Activated CD4-positive, alpha-beta T cell treated with anti-CD3 and anti-CD28 coated beads, Interleukin-2, amount 50 U/mL, for 48 hours (primary cell): ENCODE measurements at regions not wholly inside any gene's neighbourhood (a gene's known extent, or its start where the extent isn't known, plus 50 kb on each side); places are given as distances from the start of the nearest gene placed in this dataset.
"Not testable (repeated sequence)": the region's sequence is repeated elsewhere in the genome, so short reads cannot be mapped to it uniquely, and the experiment has no call there.

Experiments
- DNase-seq, 2 experiments: peaks; one replicate each; pipeline ENCODE4 v3.0.0-alpha.2; 2020

GRCh38 chr18:21928925-21929324, 188.3 kb downstream of the MIB1 start:
- no peak for DNase-seq

DNA sequence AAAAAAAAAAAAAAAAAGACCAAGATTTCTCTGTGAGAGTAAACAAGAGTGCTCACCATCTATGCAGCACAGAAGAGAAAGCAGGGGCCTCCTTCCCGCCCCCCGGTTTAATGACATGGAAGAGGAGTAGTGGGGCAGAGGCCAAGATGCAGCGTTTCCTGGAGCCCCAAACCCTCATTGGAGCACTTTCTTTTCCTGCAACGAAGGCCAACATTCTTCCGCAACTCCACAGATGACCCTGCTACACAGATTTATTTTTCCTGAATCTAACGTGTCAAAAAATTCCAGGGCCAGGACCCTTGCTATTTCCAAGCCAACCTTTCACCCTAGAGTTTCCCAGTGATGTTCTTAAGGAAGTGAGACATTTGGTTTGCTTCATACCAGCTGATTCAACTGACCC, 189.6 kb downstream of the MIB1 start:
- no peak for DNase-seq

GRCh38 chr18:21933931-21934765, 193.6 kb downstream of the MIB1 start:
- DNase-seq: no peak

DNA sequence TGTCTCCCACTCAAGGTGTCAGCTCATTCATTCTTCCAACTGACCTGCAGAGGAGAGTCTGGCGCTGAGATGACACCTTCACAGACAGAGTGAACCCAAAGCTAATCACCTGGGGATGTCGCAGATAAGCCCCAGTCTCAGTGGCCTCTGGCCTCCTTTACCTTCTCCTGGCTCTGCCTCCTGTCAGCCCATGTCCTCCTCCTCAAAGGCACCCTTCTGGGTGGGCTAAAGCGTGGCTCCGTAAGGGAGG, 194.1 kb downstream of the MIB1 start:
- DNase-seq: no peak

GRCh38 chr18:21943456-21943855, 202.9 kb downstream of the MIB1 start:
- DNase-seq: no peak

GRCh38 chr18:21949326-21950015, 208.9 kb downstream of the MIB1 start:
- DNase-seq: no peak

- DNase-seq: peak; percentile 84 to 87
Observed at GRCh38 chr18:21955757-21956652, 213.4 kb upstream of the GATA6 start.

GRCh38 chr18:21958263-21958662, 211.1 kb upstream of the GATA6 start:
- no peak for DNase-seq

GRCh38 chr18:21958707-21959450, 210.5 kb upstream of the GATA6 start:
- no peak for DNase-seq

DNA sequence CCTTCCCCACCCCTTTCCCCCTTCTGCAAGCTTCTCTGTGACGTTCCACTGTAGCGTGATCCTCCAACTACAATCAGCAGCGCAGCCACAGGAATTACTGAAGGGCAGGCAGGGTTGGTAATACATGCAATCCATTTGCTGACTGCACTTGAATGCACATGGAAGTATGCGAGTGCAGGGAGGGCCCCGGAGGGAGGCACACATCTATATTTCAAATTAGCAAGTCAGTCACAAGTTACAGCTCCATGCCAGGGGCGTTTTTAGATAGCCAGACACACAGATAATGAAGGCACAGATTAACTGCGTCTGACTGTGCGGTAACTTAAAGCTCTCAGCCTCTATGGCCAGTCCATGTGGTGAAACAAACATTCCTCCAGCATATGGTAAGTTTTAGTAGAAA, 209.2 kb upstream of the GATA6 start:
- no peak for DNase-seq

- no peak for DNase-seq
Observed at GRCh38 chr18:21963336-21963735, 206.1 kb upstream of the GATA6 start.

GRCh38 chr18:21968338-21968737, 201.1 kb upstream of the GATA6 start:
- no peak for DNase-seq

DNA sequence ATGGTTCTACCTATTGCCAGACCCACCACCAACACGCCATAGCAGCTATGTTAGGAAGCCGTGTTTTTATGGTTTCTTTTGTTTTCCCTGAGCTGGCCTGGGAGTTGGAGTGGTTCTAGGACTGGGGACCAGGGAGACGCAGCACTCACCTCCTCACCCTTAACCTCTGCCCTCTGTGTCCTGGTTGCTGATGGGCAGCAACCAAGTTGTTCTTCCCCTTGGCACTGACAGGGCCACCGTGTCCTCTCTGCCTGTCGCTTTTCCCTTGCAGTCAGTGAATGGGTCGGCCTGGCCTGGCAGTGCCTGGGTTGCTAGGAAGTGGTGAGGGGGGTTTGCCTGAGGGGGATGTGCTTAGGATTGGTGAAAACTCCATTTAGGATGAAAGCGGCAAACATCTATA, 197.1 kb upstream of the GATA6 start:
- no peak for DNase-seq

DNA sequence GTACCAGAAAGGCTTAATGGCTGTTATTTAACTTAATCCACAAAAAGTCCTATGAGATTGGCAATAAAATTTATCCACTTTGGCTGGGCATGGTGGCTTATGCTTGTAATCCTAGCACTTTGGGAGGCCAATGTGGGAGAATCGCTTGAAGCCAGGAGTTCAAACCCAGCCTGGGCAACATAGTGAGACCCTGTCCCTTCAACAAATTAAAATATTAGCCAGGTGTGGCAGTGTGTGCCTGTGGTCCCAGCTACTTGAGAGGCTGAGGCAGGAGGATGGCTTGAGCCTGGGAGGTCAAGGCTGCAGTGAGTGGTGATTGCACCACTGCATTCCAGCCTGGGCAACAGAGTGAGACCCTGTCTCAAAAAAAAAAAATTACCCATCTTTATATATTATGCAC, 193.4 kb upstream of the GATA6 start:
- DNase-seq: not testable (repeated sequence)

- DNase-seq: no peak
Observed at GRCh38 chr18:21978546-21979170, 190.7 kb upstream of the GATA6 start.

DNA sequence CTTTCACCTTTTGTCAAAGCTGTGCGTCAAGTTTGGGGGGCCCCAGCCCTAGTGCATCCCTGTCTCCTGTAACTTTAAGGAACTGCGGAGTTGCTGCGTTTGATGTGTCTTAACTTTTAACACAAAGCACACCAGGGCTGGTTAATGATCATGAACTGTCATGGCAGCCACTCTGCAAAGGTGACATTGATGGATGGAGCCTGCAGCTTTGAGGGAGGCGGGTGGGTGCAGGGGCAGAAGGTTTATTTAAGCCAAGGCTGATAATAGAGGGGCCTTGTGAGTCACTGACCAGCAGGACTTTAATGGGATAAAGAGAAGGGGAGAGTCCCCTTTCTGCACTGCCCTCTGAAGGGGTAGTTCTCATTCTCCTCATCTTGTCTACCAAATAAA, 190.2 kb upstream of the GATA6 start:
- no peak for DNase-seq

GRCh38 chr18:21979759-21980158, 189.6 kb upstream of the GATA6 start:
- DNase-seq: no peak

- DNase-seq: no peak
Observed at GRCh38 chr18:21980744-21981143, 188.6 kb upstream of the GATA6 start.

DNA sequence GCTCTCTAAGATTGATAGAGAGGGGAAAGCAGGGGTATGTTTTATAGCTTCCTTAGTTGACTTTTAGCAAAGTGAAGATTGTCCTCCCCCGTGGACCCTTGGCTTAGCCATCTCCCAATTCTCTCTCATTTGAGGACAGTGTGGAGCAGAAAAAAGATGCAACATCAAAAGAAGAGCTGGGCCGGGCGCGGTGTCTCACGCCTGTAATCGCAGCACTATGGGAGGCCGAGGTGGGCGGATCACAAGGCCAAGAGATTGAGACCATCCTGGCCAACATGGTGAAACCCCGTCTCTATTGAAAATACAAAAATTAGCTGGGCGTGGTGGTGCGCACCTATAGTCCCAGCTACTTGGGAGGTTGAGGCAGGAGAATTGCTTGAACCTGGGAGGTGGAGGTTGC, 187.9 kb upstream of the GATA6 start:
- DNase-seq: not testable (repeated sequence)

DNA sequence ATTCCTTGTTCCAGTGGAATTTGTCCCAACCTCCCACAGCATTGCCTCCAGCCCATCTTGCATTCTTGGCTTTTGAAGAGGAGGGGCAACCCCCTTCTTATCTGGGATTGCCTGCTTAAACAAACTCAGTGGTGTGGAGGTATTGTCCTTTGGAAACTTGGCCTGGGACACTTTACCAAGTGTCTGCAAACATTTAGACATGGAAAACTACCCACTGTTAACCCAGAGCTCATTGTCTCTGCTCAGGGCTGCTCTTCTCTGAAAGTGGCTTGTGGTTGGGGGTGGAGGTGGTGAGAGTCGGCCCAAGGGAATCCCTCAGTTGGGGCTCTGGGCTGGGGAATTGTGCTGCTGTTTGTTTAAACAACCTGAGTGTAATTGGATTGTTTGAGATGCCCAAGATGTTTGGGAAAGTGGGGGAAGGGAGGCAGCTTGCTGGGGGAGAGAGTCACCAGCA, 178.3 kb upstream of the GATA6 start:
- DNase-seq: no peak

DNA sequence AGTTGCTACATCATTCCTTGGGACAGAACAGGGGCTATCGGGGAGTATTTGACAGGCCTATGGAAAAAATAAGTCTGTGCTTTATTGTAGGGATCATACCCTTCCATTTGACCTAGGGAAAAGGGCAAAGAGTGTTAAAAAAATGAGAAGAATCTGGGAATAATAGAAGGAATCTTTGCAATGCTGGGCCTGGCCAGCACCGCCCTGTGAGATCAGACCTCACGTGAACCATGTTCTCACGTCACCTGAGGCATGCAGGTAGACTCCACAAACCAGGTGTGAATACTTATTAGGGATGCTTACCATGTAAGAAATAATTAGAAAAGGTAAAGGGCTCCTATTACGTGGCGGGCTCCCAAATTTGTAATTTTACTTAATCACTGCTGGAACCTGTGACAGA, 177.5 kb upstream of the GATA6 start:
- DNase-seq: no peak

GRCh38 chr18:21996351-21996826, 173.0 kb upstream of the GATA6 start:
- no peak for DNase-seq
